Endometrium (tissue), 2 donors: ENCODE measurements at regions not wholly inside any gene's neighbourhood (a gene's known extent, or its start where the extent isn't known, plus 50 kb on each side); places are given as distances from the start of the nearest gene placed in this dataset.
"Not testable (repeated sequence)": the region's sequence is repeated elsewhere in the genome, so short reads cannot be mapped to it uniquely, and the experiment has no call there.

ENCODE experiments used
- FAIRE-seq: peaks from 2 replicates; lab custom pipeline; 2012; peaks lifted over from hg19 to GRCh38; lab: Jason Lieb, UNC
- donor health status: control.
- donor health status: control.

DNA sequence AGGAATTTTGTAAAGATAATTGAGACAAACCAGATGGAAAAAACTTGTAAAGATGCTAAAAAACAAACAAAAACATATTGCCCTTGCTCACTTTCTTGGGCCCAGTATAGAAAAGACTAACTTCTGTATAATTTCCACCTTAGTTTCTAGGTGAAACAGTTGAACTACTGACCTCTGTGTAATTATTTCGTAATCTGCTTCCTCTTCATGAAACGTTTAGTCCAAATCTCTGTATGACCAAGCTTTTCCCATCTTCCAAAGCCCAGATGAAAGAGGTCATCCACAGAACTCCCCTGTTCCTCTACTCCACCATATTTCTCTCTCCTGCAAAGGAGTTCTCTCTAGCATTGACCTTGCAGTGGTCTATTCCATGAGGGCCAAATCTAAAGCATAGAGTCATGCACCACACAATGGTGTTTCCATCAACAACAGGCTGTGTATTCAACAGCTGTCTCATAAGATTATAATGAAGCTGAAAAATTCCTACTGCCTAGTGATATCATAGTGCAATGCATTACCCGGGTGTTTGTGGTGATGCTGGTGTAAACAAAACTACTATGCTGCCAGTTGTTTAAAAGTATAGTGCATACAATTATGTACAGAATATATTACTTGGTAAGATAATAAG is 647.6 kb downstream of the TNS3 start:
- FAIRE-seq = no peak

DNA sequence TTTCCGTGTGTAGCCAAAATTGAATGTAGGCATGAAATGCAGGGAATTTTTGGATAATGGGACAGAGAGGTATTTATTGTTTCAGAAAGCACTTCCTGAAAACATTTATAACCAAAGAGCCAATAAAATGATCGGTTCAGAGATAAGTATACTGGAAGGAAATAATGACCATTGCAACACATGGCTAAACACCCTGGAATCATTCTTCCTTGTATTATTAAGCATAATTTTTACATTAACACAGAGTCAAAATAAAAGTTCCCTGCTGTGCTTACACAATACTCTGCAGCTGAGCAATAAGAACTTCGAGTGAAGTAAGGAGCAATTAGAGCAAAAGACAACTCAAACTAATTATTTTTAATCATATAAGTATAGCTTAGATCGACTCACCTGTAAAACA is 648.3 kb downstream of the TNS3 start:
- FAIRE-seq = no peak

DNA sequence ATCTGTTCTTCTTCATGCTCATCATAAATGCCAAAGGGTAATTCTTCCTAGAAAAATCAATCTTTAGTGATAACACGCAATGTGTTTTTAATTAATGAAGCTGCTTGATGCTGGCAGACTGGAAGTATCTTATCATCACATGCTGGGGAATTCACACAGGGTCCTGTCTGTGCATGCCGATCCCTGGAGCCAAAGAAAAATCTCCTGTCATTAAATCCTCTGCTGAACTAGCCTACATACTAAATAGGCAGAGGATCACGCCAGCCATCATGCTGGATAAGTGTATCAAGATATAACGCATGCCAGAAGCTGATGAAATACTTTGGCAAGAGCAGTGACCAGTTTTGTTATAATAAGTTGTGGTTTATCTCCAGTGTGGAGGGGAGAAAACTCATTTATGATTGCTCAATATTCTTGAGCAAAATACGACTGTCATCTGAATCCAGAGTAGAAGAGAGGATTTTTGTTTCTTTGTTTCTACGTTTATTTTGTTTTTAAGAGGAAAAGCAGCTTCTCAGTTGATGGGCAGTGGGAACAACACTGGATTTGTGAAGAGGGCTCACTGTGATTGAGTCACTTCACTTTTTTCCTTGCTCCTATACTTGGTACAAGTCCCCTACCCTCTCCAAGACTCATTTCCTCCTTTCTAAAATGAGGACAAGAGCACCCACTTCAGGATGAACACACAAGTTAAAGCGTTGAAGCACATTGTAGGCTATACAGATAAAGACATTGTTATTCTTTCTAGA is 649.1 kb downstream of the TNS3 start:
- no peak for FAIRE-seq

DNA sequence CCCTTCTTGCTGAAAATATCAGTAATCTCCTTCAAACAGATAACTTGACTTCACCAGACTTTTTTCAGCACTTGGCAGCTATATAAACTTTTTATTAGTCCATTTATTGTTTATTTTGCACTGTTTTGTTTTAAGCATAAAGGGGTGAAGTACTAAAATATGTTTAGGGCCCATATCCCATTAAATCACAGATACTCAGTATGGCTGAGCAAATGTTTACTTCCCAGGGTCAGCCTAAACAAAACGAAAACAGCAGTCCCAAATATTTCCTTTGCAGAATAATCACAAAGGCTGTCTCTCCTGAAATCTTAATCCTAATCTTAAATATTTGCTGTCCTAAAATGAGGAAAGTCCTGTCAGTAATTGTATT is 649.6 kb downstream of the TNS3 start:
- FAIRE-seq = peak; percentile 97

DNA sequence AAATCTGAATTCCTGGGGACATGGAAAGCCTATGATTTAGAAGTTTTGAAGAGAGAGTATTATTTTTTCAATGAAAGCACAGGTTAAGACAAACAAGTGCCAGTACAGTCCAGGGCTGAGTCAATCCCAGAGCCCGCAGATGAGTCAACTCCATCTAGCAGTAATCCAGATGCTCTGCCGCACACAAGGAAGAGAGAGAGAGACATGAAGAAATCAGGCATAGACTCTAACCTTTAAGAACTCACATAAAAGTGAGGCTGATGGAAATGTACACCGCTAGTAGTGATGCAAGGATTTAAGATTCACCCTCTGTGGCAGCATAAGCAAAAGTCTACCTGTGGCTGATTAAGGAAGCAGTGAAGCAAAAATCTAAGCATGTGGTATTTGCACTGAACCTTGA is 651.5 kb downstream of the TNS3 start:
- no peak for FAIRE-seq

DNA sequence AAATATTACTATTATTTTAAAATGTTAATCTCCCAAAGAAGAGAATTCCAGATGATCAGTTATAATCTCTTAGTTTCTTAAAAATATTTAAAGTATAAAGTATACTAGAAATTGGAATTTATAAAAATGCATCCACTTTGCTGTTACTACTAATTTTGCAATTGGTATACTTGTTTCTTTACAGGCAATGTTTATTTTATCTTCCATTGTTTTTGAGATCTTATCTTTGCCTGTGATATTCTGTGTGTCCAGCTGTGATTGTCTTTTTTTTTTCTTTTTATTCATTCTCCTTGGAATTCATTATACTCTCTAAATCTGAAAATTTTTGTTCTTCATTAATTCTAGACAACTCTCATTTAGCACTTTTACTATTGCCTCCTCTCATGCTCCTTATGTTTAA is 652.6 kb downstream of the TNS3 start:
- peak; percentile 76 for FAIRE-seq

DNA sequence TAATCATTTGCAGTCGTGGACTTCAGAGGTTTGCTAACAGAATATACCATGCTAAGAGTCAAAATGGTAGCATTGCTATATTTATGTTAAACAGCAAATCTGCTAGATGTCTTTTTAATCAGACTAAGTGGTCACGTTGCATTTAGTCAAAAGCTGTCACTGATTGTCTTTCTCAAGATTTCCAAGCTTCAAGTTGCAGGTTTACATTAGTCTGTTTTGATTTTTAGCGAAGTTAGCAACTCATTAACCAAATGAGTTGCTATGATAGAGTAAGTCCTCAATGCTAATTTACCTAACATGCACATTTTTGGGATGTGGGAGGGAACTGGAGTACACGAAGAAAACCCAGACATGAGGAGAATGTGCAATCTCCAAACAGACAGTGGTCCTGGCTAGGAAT is 653.2 kb downstream of the TNS3 start:
- FAIRE-seq = no peak

DNA sequence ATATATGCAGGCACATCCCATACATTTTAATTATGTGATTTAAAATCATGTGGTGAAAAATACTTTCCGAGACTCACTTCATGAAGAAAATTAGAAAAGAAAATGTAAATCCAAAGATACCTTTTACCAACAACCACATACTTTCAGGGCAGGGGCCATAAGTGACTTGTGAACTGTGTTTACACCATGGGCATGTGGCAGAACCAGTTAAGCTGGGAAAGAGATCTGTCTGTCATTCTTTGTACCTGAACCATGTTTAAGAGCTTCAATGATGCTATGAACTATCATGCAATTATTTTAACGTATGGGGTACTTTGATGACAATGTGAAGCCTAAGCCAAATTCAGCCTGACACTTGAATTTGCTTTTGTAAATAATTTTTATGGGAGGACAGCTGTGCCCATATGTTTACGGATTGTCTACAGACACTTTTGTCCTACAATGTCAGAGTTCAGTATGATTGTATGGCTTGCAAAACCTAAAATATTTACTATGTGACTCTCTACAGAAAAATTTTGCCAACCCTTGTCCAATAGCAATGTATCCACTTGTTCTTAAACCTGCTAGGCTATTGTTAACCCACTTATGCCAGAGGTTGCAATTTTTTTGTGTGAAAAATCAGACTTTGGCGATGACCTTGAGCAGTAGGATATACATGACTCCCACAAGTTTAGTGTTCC is 654.6 kb downstream of the TNS3 start:
- no peak for FAIRE-seq

DNA sequence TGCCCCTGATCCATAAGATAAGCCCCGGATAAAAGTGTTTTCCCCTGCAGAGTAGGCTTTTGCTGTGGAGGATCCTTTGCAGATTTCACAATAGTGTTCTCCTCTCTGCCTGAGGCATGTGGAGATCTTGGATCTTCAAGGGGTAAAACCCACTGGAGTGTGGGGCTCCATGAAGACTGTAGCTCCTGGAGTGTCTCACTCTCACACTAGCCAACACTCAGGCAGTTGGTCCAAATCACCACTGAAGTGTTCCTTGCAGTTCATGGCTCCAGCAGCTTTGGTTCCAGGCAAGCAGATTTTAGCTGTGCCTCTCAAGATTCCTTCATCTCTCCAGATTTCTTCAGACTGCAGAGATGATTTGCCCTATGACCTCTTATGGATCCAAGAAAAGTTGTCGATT is 665.3 kb downstream of the TNS3 start:
- FAIRE-seq = no peak

DNA sequence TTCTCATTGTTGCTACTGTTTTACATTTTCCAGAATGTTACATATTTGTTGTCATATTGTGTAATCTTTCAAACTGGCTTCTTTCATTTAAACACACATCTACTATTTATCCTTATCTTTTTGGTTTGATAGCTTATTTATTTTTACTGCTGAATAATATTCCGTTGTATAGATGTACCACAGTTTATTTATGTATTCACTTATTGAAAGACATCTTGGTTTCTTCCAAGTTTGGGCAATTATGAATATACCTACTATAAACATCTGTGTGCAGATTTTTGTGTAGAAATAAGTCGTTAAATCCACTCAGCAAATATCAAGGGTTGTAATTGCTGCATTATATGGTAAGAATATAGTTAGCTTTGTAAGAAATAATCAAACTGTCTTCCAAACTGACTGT is 669.2 kb downstream of the TNS3 start:
- FAIRE-seq = no peak

DNA sequence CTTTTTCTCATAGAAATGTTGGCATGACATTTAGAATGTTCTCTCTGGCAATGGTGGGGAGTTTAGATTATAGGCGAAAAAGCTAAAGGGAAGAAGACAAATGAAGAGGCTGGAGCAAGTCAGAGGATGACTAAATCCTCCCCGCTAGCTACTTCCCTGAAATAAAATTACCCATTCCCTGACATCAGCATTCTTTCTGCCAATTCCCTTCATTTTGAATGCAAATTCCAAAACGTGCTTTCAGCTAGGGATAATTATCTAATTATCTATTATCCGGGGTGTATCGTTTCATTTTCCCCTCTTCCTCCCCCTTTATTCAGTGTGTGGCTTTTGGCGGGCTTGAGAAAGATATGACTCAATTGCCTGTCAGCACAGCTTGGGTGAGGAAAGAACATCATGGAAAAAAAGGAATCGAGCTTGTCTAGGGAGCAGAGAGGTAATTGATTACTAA is 672.3 kb downstream of the TNS3 start:
- FAIRE-seq = no peak

DNA sequence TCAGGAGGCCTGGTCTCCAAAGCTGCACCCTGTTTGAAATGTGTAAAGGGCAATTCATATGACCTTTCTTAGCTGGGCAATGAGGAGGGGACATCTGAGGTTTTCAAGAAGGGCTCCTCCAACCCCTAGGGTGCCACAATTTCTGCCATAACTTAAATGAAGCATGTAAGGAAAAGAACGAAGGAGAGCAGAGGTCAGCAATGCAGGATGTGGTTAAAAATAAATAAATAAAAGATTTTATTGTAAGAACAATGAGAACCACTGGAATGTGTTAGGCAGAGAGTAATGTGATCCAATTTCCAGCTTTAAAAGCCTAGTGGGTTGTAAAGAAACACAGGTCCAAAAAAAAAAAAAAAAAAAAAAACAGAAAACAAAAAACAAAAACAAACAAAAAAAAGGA is 673.1 kb downstream of the TNS3 start:
- FAIRE-seq = peak; percentile 94

DNA sequence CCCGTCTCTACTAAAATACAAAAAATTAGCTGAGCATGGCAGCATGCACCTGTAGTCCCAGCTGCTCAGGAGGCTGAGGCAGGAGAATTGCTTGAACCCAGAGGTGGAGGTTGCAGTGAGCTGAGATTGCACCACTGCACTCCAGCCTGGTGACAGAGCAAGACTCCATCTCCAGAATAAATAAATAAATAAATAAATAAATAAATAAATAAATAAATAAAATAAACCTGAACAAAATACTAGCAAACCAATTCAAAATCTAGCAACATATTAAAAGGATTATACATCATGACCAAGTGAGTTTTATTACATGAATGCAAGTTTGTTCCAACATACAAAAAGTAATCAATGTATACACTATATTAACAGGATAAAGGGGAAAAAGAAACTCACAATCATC is 677.4 kb downstream of the TNS3 start:
- FAIRE-seq = not testable (repeated sequence)

DNA sequence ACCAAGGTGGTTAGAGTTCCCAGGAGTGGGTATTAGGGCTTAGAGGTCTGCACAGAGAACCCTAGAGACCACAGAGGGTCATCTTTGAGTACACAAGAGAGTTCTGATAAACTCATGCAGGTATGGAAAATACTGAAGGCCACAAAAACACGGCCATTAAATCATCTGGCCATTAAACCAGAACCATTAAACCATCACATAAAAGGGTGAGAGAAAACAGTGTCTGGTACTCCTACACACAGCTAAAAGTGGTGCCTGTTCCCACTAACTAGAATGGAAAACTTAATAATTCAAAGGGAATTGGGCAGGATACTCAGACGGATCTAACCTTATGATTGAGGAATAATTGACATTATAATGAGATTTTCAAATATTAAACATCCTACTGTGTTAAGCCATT is 679.4 kb downstream of the TNS3 start:
- no peak for FAIRE-seq

DNA sequence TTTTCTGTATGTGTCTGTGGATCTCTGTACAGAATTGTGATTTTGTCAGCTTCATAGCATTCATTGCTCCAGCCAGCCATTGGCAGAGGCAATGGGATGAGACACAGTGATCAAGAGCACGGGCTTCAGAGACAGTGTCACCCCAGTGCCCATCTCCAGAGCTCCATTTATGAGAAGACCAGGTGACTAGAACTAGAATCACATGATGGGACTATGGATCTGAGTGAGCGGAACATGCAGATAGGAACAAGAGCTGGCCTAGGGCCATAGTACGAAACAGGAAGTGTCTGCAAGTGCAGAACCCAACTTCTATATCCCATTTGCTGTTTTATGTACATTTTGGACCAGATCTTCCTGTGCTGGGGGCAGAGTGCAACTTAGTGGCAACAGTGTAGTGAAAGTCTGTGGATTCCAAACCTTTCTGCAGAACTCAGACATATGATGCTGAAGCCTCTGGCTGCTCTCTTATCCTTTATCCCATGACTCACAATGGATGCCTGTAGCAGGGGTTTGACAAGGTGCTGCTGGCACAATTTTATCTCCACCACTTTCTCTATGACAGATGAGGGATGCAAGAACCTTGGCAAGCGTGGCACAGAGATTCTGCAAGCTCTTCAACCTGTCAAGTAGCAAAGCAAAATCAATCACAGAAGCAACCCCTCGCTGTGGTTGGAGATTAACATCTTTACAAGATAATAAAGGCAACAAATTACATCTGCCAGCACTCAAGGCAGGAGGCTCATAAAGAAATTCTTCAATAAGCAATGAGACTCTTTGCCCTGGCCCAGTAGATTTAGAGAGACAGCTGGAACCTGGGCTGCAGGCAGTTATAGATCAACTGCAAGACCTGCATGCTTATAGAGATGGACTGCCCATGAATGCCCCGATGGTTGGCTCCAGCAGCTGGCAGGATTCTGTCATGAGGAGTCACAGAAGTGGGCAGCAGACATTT is 681.3 kb downstream of the TNS3 start:
- no peak for FAIRE-seq

DNA sequence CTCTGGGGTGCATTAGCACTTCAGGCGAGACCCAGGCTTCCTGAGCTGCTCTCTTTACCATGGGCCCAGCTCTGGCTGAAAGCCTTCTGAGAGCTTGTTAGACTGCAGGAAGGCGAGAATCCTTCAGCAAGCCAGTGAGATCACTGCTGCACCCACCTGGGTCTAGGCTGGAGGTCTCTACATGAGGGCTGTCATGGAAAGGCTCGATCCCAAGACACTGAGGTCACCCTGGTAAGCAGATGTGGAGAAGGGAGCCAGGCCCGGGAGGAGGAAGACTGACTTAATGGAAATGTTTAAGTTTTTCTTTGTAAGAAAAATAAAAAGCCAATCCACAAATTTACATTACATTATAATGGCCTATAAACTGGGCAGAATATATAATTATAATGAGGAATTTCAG is 684.5 kb downstream of the TNS3 start:
- no peak for FAIRE-seq

DNA sequence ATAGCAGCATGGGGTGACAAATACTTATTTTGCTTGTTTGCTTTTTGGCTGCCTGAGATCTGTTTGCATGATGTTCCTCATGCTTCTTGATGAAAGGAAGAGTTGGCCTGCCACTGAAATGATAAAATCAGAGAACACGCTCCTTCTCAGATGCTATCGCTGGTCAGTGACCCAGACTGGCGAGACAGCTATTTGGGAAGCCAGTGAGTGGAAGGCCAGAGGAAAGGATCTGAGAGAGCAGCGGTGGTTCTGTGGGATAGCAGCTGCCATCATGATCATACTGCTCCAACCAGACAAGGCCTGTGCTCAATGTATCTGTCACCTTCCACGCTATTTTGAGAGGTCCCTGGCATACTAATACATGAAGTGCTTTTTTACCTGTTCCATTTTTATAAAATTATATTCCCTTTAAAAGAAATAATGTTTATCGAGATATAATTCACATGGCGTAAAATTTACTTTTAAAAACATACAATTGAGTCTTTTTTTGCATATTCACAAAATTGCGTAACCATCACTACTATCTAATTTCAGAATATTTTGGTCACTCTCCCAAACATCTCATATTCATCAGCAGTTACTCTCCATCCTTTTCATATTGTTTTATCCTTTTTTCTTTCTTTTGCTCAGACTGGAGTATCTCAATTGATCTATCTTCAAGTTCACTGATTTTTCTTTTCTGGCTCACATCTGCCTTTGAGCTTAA is 695.1 kb downstream of the TNS3 start:
- no peak for FAIRE-seq

DNA sequence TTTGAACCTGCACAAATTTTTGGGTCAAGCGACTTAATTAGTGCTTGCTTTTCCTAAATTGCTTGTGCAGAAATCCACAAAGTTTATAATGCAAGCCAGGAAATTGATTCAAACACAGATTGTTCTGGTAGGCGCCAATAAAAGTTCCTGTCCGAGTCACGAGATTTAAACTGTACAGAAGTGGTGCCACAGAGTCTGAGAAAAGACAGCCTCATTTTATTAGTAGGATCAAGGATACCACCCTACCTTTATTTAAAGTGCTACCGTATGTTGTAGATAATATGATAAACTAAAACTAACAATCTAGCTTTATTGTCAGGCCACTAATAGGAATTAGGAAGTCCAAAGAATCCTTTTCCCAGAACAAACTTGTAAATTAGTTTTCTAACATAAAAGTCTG is 696.7 kb downstream of the TNS3 start:
- no peak for FAIRE-seq

DNA sequence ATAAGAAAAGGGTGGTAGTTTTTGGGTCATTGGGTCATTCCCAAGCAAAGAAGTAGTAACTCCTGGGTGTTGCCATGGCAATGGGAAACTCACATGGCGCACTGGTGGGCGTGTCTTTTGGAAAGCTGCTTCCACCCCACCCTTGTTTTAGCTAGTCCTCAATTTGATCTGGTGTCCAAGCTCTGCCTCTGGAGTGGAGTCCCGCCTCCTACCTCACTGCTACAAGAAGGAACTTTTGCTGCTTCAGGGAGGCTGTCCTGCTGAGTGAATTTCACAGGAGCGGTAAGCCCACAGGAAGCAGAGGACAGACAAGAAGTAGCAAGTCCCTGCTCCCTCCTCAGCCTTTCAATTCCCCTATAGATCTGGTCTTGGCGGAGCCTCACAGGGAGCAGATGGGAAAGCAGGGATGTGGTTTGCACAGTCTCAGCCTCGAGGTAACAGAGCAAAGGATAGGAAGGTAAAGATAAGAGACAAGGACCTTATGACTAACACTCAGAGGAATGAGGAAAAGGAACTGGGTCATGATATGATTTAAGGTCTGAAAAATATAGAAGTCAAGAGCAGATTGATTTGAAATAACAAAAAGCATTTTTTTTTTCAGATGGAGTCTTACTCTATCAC is 700.3 kb downstream of the TNS3 start:
- no peak for FAIRE-seq

DNA sequence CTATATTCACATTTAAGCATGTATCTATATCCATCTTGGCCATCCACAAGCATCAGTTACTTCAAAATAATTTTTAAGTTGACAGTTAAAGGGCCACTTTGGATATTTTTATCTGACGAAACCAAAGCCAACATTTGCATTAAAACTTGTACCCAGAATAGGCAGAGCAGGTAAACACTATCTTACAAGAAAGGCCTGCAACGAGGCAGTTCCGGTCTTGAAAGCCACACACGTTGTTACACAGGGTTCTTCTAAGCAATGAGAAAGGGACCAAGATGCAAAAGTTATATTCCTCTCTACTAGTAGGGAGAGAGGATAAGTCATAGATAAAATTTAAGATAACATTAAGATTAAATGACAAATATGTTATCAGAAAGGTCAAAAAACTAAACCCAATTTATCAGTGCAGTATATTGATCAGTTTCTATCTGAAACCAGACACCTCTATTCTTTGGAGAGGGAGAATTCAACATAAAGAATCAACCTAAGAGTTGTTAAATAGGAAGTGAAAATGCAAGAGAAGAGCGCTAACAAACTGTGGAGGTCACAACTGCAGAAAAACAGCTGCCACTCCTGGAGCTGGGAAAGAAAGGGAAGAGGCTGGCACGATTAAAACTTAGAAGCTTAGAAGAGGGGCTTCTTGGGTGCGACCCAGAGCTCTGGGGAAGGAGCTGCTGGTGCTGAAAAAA is 701.3 kb downstream of the TNS3 start:
- FAIRE-seq = no peak

DNA sequence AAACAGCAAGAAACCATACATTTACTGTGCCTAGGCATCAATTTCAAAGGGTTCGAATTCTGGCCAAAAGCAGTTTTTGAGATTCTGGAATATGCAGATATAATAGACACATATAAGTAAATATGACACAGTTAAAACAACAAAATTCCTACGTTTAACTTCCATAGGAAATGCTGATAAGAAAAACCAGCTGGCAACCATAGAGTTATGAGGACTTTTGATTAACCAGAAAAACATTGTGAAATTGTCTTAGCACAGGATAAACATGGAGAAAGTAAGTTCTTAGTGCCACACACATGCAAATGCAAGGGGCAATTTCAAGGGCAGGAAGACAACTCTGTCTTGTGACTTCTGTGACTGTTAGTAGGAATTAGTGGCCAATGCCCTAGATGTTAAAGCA is 702.1 kb downstream of the TNS3 start:
- no peak for FAIRE-seq
